Thymus (tissue), 11 donors: ENCODE measurements at regions not wholly inside any gene's neighbourhood (a gene's known extent, or its start where the extent isn't known, plus 50 kb on each side); places are given as distances from the start of the nearest gene placed in this dataset.
A peak's percentile ranks its signal among the peaks of the same experiment; 100 is the strongest.

Source experiments
- DNase-seq, 9 donors: peaks; one replicate each; pipeline ENCODE4 v3.0.0-alpha.2; 2013; ENCODE audit warnings: low spot score in 9 of 9, low read depth in 6 of 9, missing footprints in 1 of 9
- H3K27ac ChIP-seq, 2 donors: one replicate each; pipeline ENCODE4 v1.5.1; 2013; ENCODE audit warnings: control low read depth in 1 of 2, low read depth in 1 of 2, low read length in 1 of 2, mild to moderate bottlenecking in 1 of 2, moderate library complexity in 1 of 2
- H3K27me3 ChIP-seq, 2 donors: one replicate each; pipeline ENCODE4 v1.5.1; 2013; ENCODE audit warnings: low read length in 1 of 2; ENCODE audit not compliant: control insufficient read depth in 2 of 2, insufficient read depth in 1 of 2
- H3K36me3 ChIP-seq, 2 donors: one replicate each; pipeline ENCODE4 v1.5.1; 2013; ENCODE audit warnings: low read length in 1 of 2, mild to moderate bottlenecking in 1 of 2, moderate library complexity in 1 of 2; ENCODE audit not compliant: control insufficient read depth in 2 of 2, insufficient read depth in 2 of 2
- H3K4me1 ChIP-seq, 2 donors: one replicate each; pipeline ENCODE4 v1.5.1; 2013; ENCODE audit warnings: low read length in 2 of 2; ENCODE audit not compliant: control insufficient read depth in 2 of 2, insufficient read depth in 2 of 2
- H3K4me3 ChIP-seq, 2 donors: one replicate each; pipeline ENCODE4 v1.5.1; 2013; ENCODE audit warnings: low read length in 2 of 2, control low read depth in 1 of 2, mild to moderate bottlenecking in 1 of 2
- H3K9me3 ChIP-seq, 2 donors: one replicate each; pipeline ENCODE4 v1.5.1; 2013; ENCODE audit warnings: low read length in 1 of 2, mild to moderate bottlenecking in 1 of 2; ENCODE audit not compliant: control insufficient read depth in 2 of 2, insufficient read depth in 1 of 2
- WGBS: extraction: QIAGEN DNeasy Blood & Tissue Kit; methylation state at CpG from one replicate; pipeline ENCODE4 v1.1.7; 2013; 5-methylcytosine and 5-hydroxymethylcytosine counted together
- donor health status: healthy.

- 96% methylated on average over 7 of the region's 7 CpGs for WGBS
- Histone ChIP-seq H3K4me3 (no peak overlapping the region), H3K36me3 (no peaks in the 10 kb centered on the region), H3K27me3 (peaks cover 16 to 63% of the 10 kb centered on the region in 2 donors), H3K4me1 (peaks cover 0 to 8% of the 10 kb centered on the region in 2 donors), H3K9me3 (peaks cover 0 to 4% of the 10 kb centered on the region in 2 donors), H3K27ac (no peak overlapping the region)
- no peak for DNase-seq
Measured at GRCh38 chr17:34155947-34156346, 99.1 kb upstream of the CCL2 start.

- H3K27me3 ChIP-seq, result peaks cover 16 to 63% of the 10 kb centered on the region in 2 donors
- peaks cover 0 to 4% of the 10 kb centered on the region in 2 donors for H3K9me3 ChIP-seq
- H3K36me3 ChIP-seq, result no peaks in the 10 kb centered on the region
- no peak overlapping the region for H3K27ac ChIP-seq
- no peak overlapping the region for H3K4me3 ChIP-seq
- peaks cover 0 to 8% of the 10 kb centered on the region in 2 donors for H3K4me1 ChIP-seq
- 66% methylated on average over 16 of the region's 16 CpGs for WGBS
- no peak for DNase-seq
Measured at GRCh38 chr17:34156401-34156740, 98.7 kb upstream of the CCL2 start.

- Histone ChIP-seq H3K27ac (no peak overlapping the region), H3K36me3 (no peaks in the 10 kb centered on the region), H3K4me3 (peak overlapping the region in 1 of 2 donors; percentile 33), H3K9me3 (peaks cover 0 to 4% of the 10 kb centered on the region in 2 donors), H3K27me3 (peaks cover 16 to 63% of the 10 kb centered on the region in 2 donors), H3K4me1 (peaks cover 0 to 8% of the 10 kb centered on the region in 2 donors)
- 5% methylated on average over 42 of the region's 42 CpGs for WGBS
- DNase-seq, result no peak
Measured at GRCh38 chr17:34156741-34157589, 98.1 kb upstream of the CCL2 start.

- H3K27ac ChIP-seq, result no peak overlapping the region
- DNase-seq, result no peak
- peaks cover 0 to 4% of the 10 kb centered on the region in 2 donors for H3K9me3 ChIP-seq
- no peak overlapping the region for H3K4me3 ChIP-seq
- 62% methylated on average over 4 of the region's 4 CpGs for WGBS
- no peaks in the 10 kb centered on the region for H3K4me1 ChIP-seq
- H3K27me3 ChIP-seq, result peaks cover 8 to 35% of the 10 kb centered on the region in 2 donors
- H3K36me3 ChIP-seq, result no peaks in the 10 kb centered on the region
Measured at GRCh38 chr17:34161690-34162089, 93.4 kb upstream of the CCL2 start.

GRCh38 chr17:34163123-34163522 is 92.0 kb upstream of the CCL2 start:
- Histone ChIP-seq H3K4me3 (no peak overlapping the region), H3K36me3 (no peaks in the 10 kb centered on the region), H3K27ac (no peak overlapping the region), H3K4me1 (no peaks in the 10 kb centered on the region), H3K27me3 (peaks cover 0 to 21% of the 10 kb centered on the region in 2 donors), H3K9me3 (peaks cover 0 to 3% of the 10 kb centered on the region in 2 donors)
- 91% methylated on average over 5 of the region's 5 CpGs for WGBS
- DNase-seq, result no peak

- Histone ChIP-seq H3K4me3 (no peak overlapping the region), H3K27ac (no peak overlapping the region), H3K9me3 (peaks cover 0 to 2% of the 10 kb centered on the region in 2 donors), H3K27me3 (peaks cover 0 to 16% of the 10 kb centered on the region in 2 donors), H3K36me3 (no peaks in the 10 kb centered on the region), H3K4me1 (no peaks in the 10 kb centered on the region)
- WGBS, result 11% methylated on average over 6 of the region's 6 CpGs
- no peak for DNase-seq
Measured at GRCh38 chr17:34163646-34164045, 91.4 kb upstream of the CCL2 start.

GRCh38 chr17:34164837-34165236 is 90.2 kb upstream of the CCL2 start:
- H3K36me3 ChIP-seq, result no peaks in the 10 kb centered on the region
- WGBS, result 94% methylated on average over 4 of the region's 4 CpGs
- H3K27me3 ChIP-seq, result peaks cover 0 to 6% of the 10 kb centered on the region in 2 donors
- H3K27ac ChIP-seq, result no peak overlapping the region
- DNase-seq, result no peak
- no peak overlapping the region for H3K4me3 ChIP-seq
- no peaks in the 10 kb centered on the region for H3K4me1 ChIP-seq
- no peaks in the 10 kb centered on the region for H3K9me3 ChIP-seq

- Histone ChIP-seq H3K4me3 (no peak overlapping the region), H3K27ac (no peak overlapping the region), H3K4me1 (peaks cover under 1% of the 10 kb centered on the region in 2 donors), H3K9me3 (no peaks in the 10 kb centered on the region), H3K36me3 (no peaks in the 10 kb centered on the region), H3K27me3 (peaks cover 0 to 4% of the 10 kb centered on the region in 2 donors)
- no peak for DNase-seq
Measured at GRCh38 chr17:34166352-34166751, 88.7 kb upstream of the CCL2 start.

GRCh38 chr17:34167354-34167753 is 87.7 kb upstream of the CCL2 start:
- WGBS, result 94% methylated on average over 5 of the region's 5 CpGs
- no peak for DNase-seq
- H3K36me3 ChIP-seq, result no peaks in the 10 kb centered on the region
- H3K27ac ChIP-seq, result no peak overlapping the region
- peaks cover 0 to 2% of the 10 kb centered on the region in 2 donors for H3K27me3 ChIP-seq
- H3K4me3 ChIP-seq, result no peak overlapping the region
- H3K4me1 ChIP-seq, result peaks cover 5 to 9% of the 10 kb centered on the region in 2 donors
- no peaks in the 10 kb centered on the region for H3K9me3 ChIP-seq
